ENCODE measurements at regions not wholly inside any gene's neighbourhood (a gene's known extent, or its start where the extent isn't known, plus 50 kb on each side); places are given as distances from the start of the nearest gene placed in this dataset.

DNA sequence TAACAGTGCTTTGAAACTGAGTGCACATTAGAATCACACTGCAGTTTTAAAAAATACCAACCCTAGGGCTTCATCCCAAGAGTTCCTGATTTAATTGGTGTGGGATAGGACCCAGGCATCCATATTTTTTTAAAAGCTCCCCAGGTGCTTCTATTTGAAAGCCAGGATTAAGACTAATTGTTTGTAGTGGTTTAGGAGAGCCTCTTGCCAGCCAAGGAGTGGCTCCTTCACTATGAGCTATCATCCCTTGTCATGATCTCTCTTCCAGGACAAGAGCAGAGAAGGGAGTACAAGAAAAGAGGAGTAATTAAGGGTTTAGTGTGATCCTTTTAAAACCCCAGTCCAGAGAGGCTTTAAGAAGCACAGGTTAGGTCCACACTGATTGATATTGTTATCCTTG lies 178.0 kb downstream of the CAND1 start:
- Histone ChIP-seq H3K9me3 (no peaks in the 10 kb centered on the region), H3K4me3 (no peak overlapping the region), H3K4me1 (ENCODE audit: low read depth) (peaks cover 6% of the 10 kb centered on the region), H3K36me3 (ENCODE audit: low read depth) (no peaks in the 10 kb centered on the region)
- DNase-seq (no peak), ATAC-seq (no peak)
- TF ChIP-seq, protein P1, sequence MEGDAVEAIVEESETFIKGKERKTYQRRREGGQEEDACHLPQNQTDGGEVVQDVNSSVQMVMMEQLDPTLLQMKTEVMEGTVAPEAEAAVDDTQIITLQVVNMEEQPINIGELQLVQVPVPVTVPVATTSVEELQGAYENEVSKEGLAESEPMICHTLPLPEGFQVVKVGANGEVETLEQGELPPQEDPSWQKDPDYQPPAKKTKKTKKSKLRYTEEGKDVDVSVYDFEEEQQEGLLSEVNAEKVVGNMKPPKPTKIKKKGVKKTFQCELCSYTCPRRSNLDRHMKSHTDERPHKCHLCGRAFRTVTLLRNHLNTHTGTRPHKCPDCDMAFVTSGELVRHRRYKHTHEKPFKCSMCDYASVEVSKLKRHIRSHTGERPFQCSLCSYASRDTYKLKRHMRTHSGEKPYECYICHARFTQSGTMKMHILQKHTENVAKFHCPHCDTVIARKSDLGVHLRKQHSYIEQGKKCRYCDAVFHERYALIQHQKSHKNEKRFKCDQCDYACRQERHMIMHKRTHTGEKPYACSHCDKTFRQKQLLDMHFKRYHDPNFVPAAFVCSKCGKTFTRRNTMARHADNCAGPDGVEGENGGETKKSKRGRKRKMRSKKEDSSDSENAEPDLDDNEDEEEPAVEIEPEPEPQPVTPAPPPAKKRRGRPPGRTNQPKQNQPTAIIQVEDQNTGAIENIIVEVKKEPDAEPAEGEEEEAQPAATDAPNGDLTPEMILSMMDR (IDR thresholded peaks at IDR 0.05) = no peak
- intact Hi-C loops (cut with DNase I, micrococcal nuclease) = no loop called here

DNA sequence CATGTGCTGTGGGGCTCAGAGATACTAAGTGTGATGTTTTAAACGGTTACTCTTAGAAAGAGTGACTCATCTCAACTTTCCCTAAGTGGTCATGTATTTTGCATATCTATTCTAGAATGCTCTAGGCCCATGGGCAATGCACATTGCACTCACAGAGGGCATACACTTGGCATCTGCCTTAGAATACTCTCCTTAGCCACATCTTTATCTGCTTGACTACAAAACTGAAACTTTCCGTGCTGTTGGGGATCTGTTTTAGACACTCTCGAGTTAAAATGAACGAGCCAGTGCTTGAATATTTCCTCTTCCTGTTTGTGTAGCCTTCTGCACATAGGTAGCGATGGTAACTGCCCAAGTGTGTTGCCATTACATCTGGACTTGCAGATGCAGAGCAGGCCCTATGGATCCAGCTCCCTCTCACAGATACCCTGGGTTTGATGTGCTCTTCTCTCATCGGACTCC lies 180.5 kb downstream of the CAND1 start:
- intact Hi-C loops (cut with DNase I, micrococcal nuclease) = no loop called here
- peak; percentile 40 for ATAC-seq

GRCh38 chr12:67450441-67450840 lies 181.3 kb downstream of the CAND1 start:
- TF ChIP-seq, protein P1 (IDR thresholded peaks at IDR 0.05) = no peak
- intact Hi-C loops (cut with DNase I, micrococcal nuclease) = no loop called here
- H3K36me3 ChIP-seq (ENCODE audit: low read depth) = no peaks in the 10 kb centered on the region
- H3K4me1 ChIP-seq (ENCODE audit: low read depth) = no peaks in the 10 kb centered on the region
- H3K9me3 ChIP-seq = no peaks in the 10 kb centered on the region
- DNase-seq (no peak), ATAC-seq (no peak)
- no peak overlapping the region for H3K4me3 ChIP-seq

More for the DNA sequence above, 180.5 kb downstream of the CAND1 start:
- H3K4me3 ChIP-seq = no peak overlapping the region
- TF ChIP-seq, protein P1 (IDR thresholded peaks at IDR 0.05) = no peak
- DNase-seq = no peak
- H3K9me3 ChIP-seq = no peaks in the 10 kb centered on the region
- H3K36me3 ChIP-seq (ENCODE audit: low read depth) = no peaks in the 10 kb centered on the region
- H3K4me1 ChIP-seq (ENCODE audit: low read depth) = no peaks in the 10 kb centered on the region

- TF ChIP-seq, protein P1 (IDR thresholded peaks at IDR 0.05) = no peak
- no peak for DNase-seq
- Histone ChIP-seq H3K4me3 (no peak overlapping the region), H3K9me3 (no peaks in the 10 kb centered on the region), H3K4me1 (ENCODE audit: low read depth) (no peaks in the 10 kb centered on the region), H3K36me3 (ENCODE audit: low read depth) (no peaks in the 10 kb centered on the region)
- intact Hi-C loops (cut with DNase I, micrococcal nuclease) = no loop called here
- ATAC-seq = no peak
Observed at GRCh38 chr12:67451206-67451605, 182.0 kb downstream of the CAND1 start.

GRCh38 chr12:67452119-67452805 lies 183.1 kb downstream of the CAND1 start:
- no peaks in the 10 kb centered on the region for H3K4me1 ChIP-seq (ENCODE audit: low read depth)
- ATAC-seq (peak; percentile 33), DNase-seq (no peak)
- H3K9me3 ChIP-seq = no peaks in the 10 kb centered on the region
- TF ChIP-seq, protein P1 (IDR thresholded peaks at IDR 0.05) = no peak
- no peak overlapping the region for H3K4me3 ChIP-seq
- no peaks in the 10 kb centered on the region for H3K36me3 ChIP-seq (ENCODE audit: low read depth)
- intact Hi-C loops (cut with DNase I, micrococcal nuclease) = no loop called here
